ENCODE measurements at regions not wholly inside any gene's neighbourhood (a gene's known extent, or its start where the extent isn't known, plus 50 kb on each side); places are given as distances from the start of the nearest gene placed in this dataset.

DNA sequence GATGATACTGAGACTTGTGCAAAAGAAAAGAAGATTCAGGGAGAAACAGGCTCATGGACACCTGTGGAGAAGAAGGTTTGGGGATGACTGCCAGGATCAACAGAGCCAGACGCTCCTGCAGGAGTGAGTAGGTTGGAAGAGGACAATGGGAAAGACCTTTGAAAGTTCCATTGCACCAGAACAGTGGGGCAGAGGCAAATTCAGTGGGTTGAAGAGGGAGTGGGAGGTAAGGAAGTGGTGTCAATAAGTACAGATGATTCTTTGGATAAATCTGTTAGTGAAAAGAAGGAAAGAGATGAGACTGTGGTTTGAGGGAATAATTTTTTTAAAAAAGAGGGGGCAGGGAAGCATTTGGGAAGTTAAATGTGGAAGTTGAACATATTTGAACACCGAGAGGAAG, 212.8 kb downstream of the SOX9 start:
- no peak overlapping the region for H3K4me3 ChIP-seq (ENCODE audit: low read length)
- no peak for DNase-seq (ENCODE audit: low read depth, low spot score)

DNA sequence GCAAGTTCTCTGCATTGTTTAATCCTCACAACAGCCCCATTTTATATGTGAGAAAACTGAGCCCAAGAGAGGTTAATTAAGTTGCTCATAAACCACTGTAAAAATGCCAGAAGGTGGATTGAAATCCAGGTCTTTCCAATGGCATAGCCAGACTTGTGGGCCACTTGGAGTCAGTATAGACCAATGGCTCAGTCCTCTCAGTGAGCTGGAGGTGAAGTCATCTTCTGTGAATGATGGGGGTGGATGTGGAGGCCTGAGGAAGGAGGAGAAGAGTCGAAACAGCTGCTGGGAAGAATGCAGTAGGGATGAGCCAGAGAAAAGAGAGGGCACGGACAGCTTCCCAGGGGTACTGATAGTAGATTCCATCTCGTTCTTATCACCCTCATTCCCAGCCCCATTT, 213.4 kb downstream of the SOX9 start:
- no peak overlapping the region for H3K4me3 ChIP-seq (ENCODE audit: low read length)
- no peak for DNase-seq (ENCODE audit: low read depth, low spot score)

DNA sequence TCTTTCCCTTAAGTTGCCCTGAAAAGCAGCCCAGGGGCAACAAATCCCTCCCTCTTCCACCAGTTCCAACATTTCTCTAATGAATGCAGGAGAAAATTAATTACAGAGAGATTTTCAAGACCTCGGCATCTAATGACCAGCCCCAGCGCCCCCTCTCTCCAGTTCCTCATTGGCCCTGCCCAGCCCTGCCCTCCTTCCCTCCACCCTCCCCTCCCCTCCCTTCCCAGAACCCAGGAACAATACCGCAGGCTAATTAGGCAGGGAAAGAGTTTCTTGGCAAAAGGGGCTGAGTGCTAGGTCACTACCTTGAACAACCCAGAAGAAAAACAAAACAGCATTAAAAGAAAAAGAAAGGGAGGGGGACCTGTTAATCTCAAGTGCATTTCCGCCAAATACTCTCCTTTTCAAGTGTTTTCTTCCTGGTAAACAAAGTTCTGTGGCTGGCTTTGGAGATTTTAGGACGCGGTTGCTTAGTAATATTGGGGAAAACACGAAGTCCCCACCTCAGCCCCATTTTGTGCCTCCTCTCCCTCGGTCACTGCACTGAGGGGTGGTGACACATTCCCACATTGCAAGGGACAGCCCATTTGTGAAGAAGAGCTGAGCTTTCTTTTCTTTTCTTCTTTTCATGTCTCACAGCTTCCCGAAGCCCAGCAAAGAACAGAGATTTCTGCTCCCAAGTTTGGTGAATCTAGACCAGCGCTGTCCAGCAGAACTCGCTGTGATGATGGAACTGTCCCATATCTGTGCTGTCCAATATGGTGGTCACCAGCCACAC, 215.4 kb downstream of the SOX9 start:
- no peak overlapping the region for H3K4me3 ChIP-seq (ENCODE audit: low read length)
- DNase-seq (ENCODE audit: low read depth, low spot score): no peak

DNA sequence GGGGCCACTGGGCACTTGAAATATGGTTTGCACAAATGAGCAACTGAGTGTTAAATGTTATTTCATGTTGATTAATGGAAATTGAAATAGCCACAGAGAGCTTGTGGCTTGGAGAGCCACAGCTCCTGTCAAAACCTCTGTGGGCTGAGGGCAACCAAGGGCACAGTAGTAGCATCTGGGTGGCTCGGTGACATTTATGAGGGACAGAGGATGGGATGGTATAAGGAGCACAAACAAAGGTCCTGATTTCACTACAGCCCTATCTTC, 215.9 kb downstream of the SOX9 start:
- no peak overlapping the region for H3K4me3 ChIP-seq (ENCODE audit: low read length)

DNA sequence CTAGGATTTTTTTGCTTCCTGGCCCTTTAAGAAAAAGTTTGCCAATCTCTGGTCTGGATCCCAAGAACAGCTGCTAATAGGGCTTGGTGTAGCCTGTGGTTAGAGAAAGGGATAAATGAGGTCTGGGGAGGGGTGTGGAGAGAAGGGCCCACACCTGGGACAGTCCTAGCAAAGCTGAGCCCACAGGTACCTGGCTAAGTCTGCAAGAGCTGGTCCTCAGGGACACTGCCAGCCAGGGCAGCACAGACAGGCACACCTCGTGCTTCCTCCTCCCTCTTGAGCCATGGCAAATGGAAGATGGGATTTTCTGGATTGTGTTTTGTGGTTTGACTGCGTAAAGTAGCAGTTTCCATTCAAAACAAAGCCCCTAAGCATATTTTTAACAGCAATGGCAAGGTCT, 217.5 kb downstream of the SOX9 start:
- no peak overlapping the region for H3K4me3 ChIP-seq (ENCODE audit: low read length)
- no peak for DNase-seq (ENCODE audit: low read depth, low spot score)

More for the DNA sequence above, 215.9 kb downstream of the SOX9 start:
- DNase-seq (ENCODE audit: low read depth, low spot score): no peak

DNA sequence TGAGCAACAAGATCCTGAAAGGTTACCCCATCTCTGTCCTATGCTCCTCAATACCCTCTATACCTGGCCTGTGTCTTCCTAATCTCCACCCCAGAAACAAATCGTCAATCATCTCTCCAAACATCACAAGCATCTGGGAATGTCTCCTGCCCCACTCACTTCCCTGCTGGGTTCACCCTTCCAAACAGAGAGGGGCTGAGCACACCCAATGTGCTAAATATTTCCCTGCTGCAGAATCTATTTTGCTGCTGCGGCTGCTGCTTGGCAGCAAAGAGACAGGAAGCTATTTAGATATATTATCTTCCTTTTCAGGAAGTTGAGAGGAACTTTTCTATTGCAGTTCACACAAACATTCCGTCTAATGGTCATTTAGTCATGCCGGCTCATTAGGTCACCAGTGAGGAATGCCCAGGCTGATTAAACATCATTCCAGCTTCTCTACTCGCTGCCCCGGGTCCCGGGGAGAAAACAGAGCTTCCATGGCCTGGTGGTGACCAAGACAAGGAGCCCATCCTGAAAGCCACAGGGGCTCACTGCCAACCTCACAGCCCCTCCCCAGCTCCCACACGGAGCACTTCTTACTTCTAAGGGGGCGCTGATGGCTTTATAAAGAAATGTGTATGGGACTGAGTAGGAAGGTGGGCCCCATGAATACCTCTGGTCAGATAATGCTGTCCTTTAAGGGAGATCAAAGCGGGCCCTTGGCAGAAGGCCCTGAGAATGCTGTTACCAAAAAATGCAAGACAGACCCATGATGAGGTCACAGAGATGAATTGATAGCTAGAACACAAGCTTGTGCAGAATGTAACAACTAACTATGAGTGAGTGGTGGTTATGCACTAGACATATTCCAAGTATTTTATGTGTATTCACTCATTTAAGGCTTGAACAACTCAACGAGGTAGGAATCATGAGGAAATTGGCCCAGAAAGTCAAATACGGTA, 218.3 kb downstream of the SOX9 start:
- DNase-seq (ENCODE audit: low read depth, low spot score): no peak
- no peak overlapping the region for H3K4me3 ChIP-seq (ENCODE audit: low read length)

DNA sequence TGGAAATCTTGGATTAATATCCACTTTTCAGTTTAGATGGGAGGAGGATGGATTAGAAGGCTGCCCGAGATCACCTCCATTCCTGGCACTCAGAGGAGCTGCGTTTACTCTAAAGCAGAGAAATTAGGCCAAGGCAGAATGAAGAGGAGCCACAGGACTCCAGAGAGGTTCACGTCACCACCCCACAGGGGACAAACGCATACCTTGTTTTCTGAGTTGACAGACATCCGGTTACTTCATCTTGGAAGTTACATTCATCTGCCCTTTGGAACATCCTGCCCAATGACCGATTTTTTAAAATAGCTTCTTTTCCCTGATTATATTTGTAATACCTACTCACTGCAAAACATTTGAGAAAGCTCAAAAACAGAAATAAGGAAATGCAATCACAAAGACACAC, 220.0 kb downstream of the SOX9 start:
- no peak overlapping the region for H3K4me3 ChIP-seq (ENCODE audit: low read length)
- DNase-seq (ENCODE audit: low read depth, low spot score): no peak

DNA sequence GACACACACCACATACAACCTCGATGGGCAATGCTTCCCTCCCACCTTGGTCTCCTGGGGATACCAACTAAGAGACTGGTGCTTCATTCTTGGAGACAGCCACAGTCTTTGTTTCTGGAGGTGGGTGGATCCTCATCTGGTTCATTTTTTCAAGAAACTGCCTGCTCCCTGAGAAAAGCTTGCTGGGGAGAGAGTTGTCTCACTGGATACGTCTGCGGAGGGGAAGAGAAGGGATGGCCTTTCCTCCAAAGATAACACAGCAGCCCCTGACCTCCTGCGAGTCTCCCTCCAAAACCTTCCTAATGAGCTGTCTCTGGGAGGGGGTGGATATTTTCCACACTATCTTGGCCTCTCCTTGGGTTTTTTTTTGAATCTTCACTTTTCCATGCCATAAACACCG, 221.2 kb downstream of the SOX9 start:
- DNase-seq (ENCODE audit: low read depth, low spot score): no peak

DNA sequence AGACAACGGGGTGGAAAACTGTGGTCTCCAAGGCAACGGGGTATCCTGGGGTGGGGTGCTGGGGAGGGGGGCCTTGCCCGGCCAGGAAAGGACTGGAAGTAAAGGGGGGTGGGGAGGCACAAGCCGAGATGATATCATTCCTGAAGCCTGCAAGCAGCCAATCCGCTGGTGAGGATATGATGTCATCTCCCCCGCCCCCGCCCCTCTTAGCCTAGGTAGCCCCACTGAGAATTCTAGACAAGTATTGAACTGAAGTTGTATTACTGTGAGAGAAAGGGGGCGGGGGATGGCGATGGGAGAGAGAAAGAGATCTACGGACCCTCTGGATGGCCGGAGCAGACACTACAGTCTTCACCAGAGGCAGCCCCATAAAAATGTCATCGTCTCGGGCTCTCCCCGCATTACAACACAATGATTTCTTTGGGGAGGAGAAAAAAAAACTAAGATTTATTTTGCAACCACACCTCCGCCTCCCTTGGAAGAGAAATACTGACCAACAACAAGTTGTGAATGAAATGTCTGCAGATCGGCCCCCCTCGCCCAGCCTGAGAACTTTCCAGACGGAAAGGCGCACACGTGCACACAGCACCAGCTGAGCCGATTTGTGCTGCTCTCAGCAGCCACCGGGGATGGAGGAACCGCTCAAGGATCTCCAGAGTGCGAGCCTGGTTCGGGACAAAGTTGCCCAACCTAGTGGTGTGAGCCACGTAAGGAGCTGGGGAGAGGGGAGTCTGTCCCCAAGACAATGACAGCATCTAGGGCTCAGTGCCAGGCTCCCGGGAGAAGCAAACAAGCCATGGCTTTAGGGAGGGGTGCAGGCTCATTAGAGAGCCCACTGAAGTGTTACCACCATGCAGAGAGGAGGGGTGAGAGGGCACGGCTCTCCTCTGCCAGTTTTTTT, 222.1 kb downstream of the SOX9 start:
- DNase-seq (ENCODE audit: low read depth, low spot score): no peak

More for the DNA sequence above, 221.2 kb downstream of the SOX9 start:
- no peak overlapping the region for H3K4me3 ChIP-seq (ENCODE audit: low read length)

DNA sequence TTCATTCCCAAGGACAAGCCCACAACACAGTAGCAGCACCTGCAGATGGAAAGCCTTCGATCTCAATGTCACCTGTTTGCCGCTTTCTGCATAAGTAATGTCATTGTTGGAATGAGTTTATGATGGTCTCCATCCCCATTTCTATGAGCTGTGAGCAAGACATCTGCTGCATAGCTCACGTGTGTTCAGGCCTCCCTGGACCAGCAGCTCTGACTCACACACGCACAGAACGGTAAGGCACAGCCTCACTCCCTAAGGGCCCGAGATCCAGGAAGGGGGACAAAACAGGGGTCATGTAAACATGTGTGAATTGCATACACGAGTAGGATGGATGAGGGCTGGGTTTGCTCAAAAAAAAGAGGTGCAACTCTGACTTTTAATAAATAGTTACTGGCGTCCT, 223.1 kb downstream of the SOX9 start:
- no peak overlapping the region for H3K4me3 ChIP-seq (ENCODE audit: low read length)
- no peak for DNase-seq (ENCODE audit: low read depth, low spot score)

More for the DNA sequence above, 222.1 kb downstream of the SOX9 start:
- no peak overlapping the region for H3K4me3 ChIP-seq (ENCODE audit: low read length)

DNA sequence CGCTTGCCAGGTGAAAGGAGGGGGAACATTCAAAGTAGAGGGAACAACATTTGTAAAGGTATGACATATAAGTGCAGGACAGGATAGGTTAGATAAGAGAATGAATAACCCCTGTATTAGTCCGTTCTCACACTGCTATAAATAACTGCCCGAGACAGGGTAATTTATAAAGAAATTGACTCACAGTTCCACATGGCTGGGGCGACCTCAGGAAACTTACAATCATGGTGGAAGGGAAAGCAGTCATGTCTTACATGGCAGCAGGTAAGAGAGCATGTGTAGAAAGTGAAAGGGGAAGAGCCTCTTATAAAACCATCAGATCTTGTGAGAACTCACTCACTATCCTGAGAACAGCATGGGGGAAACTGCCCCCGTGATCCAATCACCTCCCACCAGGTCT, 223.8 kb downstream of the SOX9 start:
- DNase-seq (ENCODE audit: low read depth, low spot score): no peak
- no peak overlapping the region for H3K4me3 ChIP-seq (ENCODE audit: low read length)

DNA sequence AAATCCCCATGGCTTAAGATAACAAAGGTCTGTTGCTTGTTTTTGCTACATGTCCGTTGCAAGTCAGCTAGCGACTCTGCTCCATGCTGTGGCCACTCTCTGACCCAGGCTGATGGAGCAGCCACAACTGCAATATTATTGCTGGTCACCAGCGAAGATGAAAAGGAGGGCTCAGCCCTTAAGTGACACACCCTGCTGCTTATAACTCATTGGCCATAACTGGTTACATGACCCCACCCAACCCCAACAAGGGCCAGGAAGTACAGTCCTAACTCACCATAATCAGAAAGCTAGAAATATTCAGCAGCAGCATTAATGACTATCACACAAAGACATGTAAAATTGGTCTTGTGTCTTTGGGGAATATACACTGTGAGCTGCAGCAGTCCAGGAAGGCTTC, 224.3 kb downstream of the SOX9 start:
- no peak for DNase-seq (ENCODE audit: low read depth, low spot score)
- no peak overlapping the region for H3K4me3 ChIP-seq (ENCODE audit: low read length)

DNA sequence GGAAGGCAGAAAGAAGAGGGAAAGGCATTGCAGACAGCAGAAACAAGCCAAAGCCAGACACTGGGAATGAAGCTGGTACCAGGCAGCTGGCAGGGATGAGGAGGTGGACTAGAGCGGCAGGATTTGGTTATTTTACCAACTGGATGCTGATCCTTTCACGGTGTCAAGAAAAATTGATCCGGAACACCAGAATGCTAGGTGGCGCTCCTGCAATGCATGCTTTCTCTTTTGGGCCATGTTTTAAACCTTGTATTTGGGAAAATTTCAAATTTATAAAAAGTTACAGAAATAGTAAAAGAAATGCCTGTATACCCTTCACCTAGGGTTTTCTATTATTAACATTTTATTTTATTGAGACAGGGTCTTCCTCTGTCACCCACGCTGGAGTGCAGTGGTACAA, 224.7 kb downstream of the SOX9 start:
- no peak for DNase-seq (ENCODE audit: low read depth, low spot score)
- H3K4me3 ChIP-seq (ENCODE audit: low read length): no peak overlapping the region

DNA sequence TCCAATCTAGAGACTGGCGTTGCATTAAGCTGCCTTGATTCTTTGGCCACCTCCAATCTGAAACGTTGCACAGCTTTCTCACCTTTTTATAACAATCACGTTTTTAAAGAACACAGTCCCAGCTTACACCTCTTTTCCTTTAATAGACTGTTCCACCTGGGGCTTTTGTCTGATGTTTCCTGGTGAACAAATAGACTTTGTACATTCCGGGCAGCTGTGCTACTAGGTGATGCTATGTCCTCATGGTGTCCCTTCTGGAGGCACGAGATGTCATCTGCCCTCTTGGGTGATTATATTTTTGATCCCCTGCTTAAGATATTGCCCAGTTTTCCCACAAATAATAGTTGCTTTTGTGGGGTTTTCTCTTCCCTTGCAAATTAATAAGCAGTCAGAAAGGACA, 225.5 kb downstream of the SOX9 start:
- DNase-seq (ENCODE audit: low read depth, low spot score): no peak
- H3K4me3 ChIP-seq (ENCODE audit: low read length): no peak overlapping the region

DNA sequence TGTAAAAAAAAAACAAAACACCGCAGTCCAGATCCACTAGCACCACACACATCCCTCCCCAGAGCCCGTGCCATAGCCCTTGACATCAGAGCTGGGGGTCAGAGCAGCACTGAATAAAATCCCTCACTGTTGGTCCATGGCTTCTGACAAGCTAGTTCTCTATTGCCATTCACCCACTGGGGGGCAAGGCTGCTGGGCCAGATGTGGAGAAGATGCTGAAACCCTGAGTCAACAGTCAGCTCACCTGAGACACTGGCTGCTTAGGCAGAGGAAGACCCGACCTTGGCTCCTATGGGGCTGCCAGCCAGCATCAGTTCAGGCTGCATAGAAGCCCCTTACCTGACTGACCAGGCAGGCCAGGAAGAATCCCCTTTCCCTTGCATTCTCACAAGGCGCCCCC, 228.2 kb downstream of the SOX9 start:
- H3K4me3 ChIP-seq (ENCODE audit: low read length): no peak overlapping the region
- no peak for DNase-seq (ENCODE audit: low read depth, low spot score)

DNA sequence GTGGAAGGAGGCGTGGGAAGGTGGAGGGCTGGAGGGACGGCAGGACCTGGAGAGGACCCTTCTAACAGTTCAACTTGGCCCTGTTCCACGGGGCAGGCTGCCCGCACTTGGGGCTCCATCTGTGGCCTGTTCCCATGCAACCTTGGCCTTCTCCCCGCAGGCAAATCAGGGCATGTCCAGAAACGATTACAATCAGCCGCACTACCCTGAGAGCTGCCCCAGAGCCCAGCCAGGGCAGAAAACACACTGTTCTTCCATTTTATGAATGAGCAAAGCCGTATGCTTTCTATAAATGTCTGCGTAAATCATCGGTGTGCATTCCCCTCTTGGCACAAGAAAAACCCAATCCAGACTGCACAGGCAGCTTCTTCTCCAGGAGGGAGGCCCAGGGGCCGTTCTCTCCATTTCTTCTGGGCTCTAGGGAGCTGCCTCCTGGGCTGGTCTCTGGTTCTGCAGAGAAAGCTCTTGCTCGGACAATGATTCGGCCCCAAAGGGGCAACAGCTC, 228.7 kb downstream of the SOX9 start:
- no peak overlapping the region for H3K4me3 ChIP-seq (ENCODE audit: low read length)
- no peak for DNase-seq (ENCODE audit: low read depth, low spot score)

DNA sequence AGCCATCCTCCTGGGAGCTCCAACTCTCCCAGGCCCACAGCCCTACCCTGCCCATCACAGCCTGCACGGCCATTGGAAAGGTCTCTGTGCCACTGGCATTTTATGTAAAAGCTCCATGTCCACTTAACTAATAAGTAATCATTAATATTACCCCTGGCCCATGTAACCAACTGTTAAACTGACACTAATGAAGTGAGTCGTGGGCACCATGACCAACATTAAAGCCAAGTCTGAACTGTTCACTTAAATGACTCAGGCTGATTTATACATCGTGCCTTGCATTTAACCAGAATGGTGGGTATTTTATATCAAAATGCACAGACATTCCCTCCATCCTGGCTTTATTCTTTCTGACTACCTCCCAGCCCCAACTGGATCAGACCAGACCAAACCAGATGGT, 229.3 kb downstream of the SOX9 start:
- no peak overlapping the region for H3K4me3 ChIP-seq (ENCODE audit: low read length)
- DNase-seq (ENCODE audit: low read depth, low spot score): no peak

DNA sequence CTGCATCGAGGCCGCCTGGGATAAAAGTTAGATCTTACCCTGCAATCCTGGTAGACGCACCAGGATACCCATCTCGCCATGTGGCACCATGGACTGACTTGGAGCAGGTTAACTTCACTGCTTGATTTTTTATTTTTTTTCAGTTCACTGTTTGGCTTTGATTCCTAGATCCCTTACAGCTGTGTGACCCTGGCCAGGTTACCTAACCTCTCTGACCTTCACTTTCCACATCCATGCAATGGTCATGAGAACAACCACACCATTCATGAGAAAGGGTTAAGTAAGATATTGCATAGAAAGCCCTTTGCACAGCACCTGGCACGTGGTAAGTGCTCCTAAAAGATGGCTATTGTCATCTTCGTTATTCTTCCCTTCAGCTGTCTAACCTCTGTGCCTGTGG, 230.5 kb downstream of the SOX9 start:
- H3K4me3 ChIP-seq (ENCODE audit: low read length): no peak overlapping the region
- no peak for DNase-seq (ENCODE audit: low read depth, low spot score)

DNA sequence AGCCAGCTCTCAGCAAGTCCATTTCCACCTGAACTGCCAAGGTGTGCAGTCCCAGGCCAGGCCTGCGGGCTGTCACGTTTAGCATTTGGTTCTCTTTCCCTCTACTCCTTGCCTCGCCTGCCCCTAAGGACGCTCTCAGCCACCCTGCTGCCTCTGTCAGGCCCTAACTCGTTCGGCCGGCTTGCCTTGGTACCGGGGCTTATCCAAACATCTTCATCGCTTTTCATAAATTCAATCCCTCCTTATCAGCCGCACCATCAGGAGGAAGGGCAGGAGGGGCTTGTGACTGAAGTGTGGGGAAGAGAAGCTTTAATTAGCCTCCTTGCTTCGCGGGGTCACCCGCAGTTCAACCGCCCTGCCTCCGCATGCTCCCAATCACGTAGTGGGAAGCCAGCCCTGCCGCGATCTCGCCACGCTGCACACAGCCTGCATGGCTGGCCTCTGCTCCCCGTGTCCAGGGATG, 231.1 kb downstream of the SOX9 start:
- DNase-seq (ENCODE audit: low read depth, low spot score): no peak

More for the DNA sequence above, 231.1 kb downstream of the SOX9 start:
- no peak overlapping the region for H3K4me3 ChIP-seq (ENCODE audit: low read length)
